ENCODE measurements at regions not wholly inside any gene's neighbourhood (a gene's known extent, or its start where the extent isn't known, plus 50 kb on each side); places are given as distances from the start of the nearest gene placed in this dataset.
"Not testable (repeated sequence)": the region's sequence is repeated elsewhere in the genome, so short reads cannot be mapped to it uniquely, and the experiment has no call there.

DNA sequence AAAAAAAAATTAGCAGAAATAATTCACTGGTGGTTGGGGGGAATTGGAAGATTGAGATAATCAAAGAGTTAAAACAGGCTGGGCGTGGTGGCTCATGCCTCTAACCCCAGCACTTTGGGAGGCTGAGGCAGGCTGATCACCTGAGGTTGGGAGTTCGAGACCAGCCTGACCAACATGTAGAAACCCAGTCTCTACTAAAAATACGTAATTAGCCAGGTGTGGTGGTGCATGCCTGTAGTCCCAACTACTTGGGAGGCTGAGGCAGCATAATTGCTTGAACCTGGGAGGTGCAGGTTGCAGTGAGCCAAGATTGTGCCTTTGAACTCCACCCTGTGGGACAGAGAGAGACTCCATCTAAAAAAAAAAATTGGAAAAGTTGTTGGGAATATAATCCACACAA, 173.2 kb upstream of the TPTE start:
- peaks cover 12% of the 10 kb centered on the region for H3K36me3 Mint-ChIP-seq
- not testable (repeated sequence) for H3K4me1 Mint-ChIP-seq (ENCODE audit: unreplicated experiment); H3K27ac Mint-ChIP-seq; H3K4me3 Mint-ChIP-seq; DNase-seq (ENCODE audit: extremely low spot score, unreplicated experiment); H3K27me3 Mint-ChIP-seq
- H3K9me3 Mint-ChIP-seq = peaks cover 22% of the 10 kb centered on the region

- H3K27me3 Mint-ChIP-seq; H3K4me3 Mint-ChIP-seq; H3K36me3 Mint-ChIP-seq; DNase-seq (ENCODE audit: extremely low spot score, unreplicated experiment); H3K4me1 Mint-ChIP-seq (ENCODE audit: unreplicated experiment); H3K27ac Mint-ChIP-seq: not testable (repeated sequence)
- peaks cover 28% of the 10 kb centered on the region for H3K9me3 Mint-ChIP-seq
Measured at GRCh38 chr21:10354851-10355578, 166.4 kb upstream of the TPTE start.

DNA sequence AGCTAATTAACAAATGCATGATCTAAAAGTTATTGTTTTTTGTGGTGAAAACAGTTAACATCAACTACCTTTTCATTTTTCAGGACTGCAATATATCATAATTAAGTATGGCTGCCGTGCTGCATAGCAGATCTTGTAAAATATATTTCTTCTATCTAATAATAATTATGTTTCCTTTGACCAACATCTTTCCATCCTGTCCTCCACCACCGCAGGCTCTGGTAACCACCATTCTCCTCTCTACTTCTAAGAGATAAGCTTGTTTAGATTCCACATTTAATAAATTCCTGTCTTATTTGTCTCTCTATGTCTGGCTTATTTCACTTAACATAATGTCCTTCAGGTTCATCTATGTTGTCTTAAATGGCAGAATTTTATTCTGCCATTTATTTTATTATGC, 162.3 kb upstream of the TPTE start:
- H3K9me3 Mint-ChIP-seq = peaks cover 27% of the 10 kb centered on the region
- H3K36me3 Mint-ChIP-seq = not testable (repeated sequence)

GRCh38 chr21:10359911-10360310, 161.5 kb upstream of the TPTE start:
- not testable (repeated sequence) for H3K27me3 Mint-ChIP-seq; H3K4me3 Mint-ChIP-seq; DNase-seq (ENCODE audit: extremely low spot score, unreplicated experiment); H3K36me3 Mint-ChIP-seq; H3K4me1 Mint-ChIP-seq (ENCODE audit: unreplicated experiment); H3K27ac Mint-ChIP-seq
- peaks cover 22% of the 10 kb centered on the region for H3K9me3 Mint-ChIP-seq

More for the DNA sequence above, 162.3 kb upstream of the TPTE start:
- not testable (repeated sequence) for H3K27me3 Mint-ChIP-seq; H3K27ac Mint-ChIP-seq; H3K4me3 Mint-ChIP-seq; DNase-seq (ENCODE audit: extremely low spot score, unreplicated experiment); H3K4me1 Mint-ChIP-seq (ENCODE audit: unreplicated experiment)

GRCh38 chr21:10361214-10361736, 160.1 kb upstream of the TPTE start:
- H3K4me1 Mint-ChIP-seq (ENCODE audit: unreplicated experiment); DNase-seq (ENCODE audit: extremely low spot score, unreplicated experiment); H3K36me3 Mint-ChIP-seq; H3K4me3 Mint-ChIP-seq; H3K27me3 Mint-ChIP-seq; H3K27ac Mint-ChIP-seq: not testable (repeated sequence)
- H3K9me3 Mint-ChIP-seq = peaks cover 22% of the 10 kb centered on the region

DNA sequence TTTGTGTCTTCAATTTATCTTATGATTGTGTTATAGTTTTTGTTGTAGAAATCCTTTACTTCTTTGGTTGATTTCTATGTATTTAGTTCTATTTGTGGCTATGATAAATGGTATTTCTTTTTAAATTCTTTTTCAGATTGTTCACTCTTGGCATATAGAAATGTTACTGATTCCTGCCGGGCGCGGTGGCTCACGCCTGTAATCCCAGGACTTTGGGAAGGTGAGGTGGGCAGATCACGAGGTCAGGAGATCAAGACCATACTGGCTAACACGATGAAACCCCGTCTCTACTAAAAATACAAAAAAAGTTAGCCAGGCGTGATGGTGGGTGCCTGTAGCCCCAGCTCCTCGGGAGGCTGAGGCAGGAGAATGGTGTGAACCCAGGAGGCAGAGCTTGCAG, 158.6 kb upstream of the TPTE start:
- not testable (repeated sequence) for H3K27ac Mint-ChIP-seq; H3K4me3 Mint-ChIP-seq; H3K36me3 Mint-ChIP-seq; H3K4me1 Mint-ChIP-seq (ENCODE audit: unreplicated experiment); DNase-seq (ENCODE audit: extremely low spot score, unreplicated experiment); H3K27me3 Mint-ChIP-seq
- peaks cover 22% of the 10 kb centered on the region for H3K9me3 Mint-ChIP-seq

- peaks cover 22% of the 10 kb centered on the region for H3K9me3 Mint-ChIP-seq
- H3K27ac Mint-ChIP-seq = not testable (repeated sequence)
Measured at GRCh38 chr21:10363321-10363720, 158.1 kb upstream of the TPTE start.

DNA sequence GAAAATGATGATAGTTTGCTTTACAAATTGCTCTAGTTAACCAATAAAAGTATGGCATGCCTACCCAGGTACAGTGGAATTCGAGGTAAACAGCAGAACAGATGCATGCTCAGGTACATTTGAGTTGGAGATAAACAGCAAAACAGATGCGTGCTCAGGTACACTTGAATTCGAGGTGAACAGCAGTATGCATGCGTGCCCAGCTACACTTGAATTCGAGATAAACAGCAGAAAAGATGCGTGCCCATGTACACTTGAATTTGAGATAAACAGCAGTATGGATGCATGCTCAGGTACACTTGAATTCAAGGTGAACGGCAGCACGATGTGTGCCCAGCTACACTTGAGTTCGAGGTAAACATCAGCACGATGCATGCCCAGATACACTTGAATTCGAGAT, 155.2 kb upstream of the TPTE start:
- not testable (repeated sequence) for H3K9me3 Mint-ChIP-seq; DNase-seq (ENCODE audit: extremely low spot score, unreplicated experiment); H3K36me3 Mint-ChIP-seq; H3K4me1 Mint-ChIP-seq (ENCODE audit: unreplicated experiment); H3K4me3 Mint-ChIP-seq; H3K27me3 Mint-ChIP-seq; H3K27ac Mint-ChIP-seq

More at GRCh38 chr21:10363321-10363720, 158.1 kb upstream of the TPTE start:
- not testable (repeated sequence) for H3K27me3 Mint-ChIP-seq; H3K4me3 Mint-ChIP-seq; H3K36me3 Mint-ChIP-seq; DNase-seq (ENCODE audit: extremely low spot score, unreplicated experiment); H3K4me1 Mint-ChIP-seq (ENCODE audit: unreplicated experiment)

DNA sequence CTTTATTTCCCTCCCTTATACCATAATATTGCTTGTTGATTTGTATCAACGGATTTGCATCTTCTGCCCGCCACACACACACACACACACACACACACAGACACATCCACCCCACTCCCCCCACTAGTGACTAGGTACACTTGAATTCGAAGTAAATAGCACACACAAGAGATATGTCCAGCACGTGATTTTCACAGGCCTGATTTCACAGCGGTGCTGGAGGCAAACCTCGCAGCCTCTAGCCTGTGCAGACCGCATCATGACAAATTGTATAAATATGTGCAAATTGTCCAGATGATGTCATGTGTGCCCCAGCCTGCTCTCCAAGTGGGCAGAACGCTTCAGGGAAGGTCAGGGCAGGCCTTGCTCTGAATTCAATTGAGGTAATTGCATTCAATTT, 153.8 kb upstream of the TPTE start:
- not testable (repeated sequence) for H3K4me1 Mint-ChIP-seq (ENCODE audit: unreplicated experiment); H3K27ac Mint-ChIP-seq; H3K27me3 Mint-ChIP-seq; H3K36me3 Mint-ChIP-seq; DNase-seq (ENCODE audit: extremely low spot score, unreplicated experiment); H3K4me3 Mint-ChIP-seq; H3K9me3 Mint-ChIP-seq

GRCh38 chr21:10368323-10368798, 153.0 kb upstream of the TPTE start:
- peak; percentile 86 for DNase-seq (ENCODE audit: extremely low spot score, unreplicated experiment)
- not testable (repeated sequence) for H3K27ac Mint-ChIP-seq; H3K36me3 Mint-ChIP-seq; H3K4me1 Mint-ChIP-seq (ENCODE audit: unreplicated experiment); H3K9me3 Mint-ChIP-seq; H3K4me3 Mint-ChIP-seq; H3K27me3 Mint-ChIP-seq

DNA sequence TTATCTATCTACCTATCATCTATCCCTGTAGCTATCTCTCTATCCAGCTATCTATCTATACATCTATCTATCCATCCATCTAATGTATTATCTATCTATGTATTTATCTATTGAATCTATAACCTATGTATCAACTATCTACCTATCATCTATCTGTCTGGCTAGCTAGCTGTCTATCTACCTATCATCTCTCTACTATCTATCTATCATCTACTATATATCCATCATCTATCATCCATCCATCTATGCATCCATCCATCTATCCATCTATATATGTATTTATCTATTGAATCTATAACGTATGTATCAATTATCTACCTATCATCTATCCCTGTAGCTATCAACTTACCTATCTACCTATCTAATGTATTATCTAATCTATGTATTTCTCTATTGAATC, 152.1 kb upstream of the TPTE start:
- H3K27me3 Mint-ChIP-seq = not testable (repeated sequence)

DNA sequence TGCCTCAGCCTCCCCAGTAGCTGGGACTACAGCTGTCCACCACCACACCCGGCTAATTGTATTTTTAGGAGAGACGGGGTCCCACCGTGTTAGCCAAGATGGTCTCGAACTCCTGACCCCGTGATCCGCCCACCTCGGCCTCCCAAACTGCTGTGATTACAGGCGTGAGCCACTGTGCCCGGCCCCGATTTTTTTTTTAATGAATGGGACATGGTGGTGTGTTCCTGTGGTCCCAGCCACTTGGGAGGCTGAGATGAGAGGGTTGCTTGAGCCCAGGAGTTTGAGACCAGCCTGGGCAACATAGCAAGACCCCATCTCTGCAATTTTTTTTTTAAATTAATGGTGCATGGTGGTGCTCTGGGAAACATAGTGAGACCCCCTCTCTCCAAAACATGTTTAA, 143.6 kb upstream of the TPTE start:
- not testable (repeated sequence) for H3K9me3 Mint-ChIP-seq; H3K27me3 Mint-ChIP-seq; H3K4me3 Mint-ChIP-seq; H3K36me3 Mint-ChIP-seq; DNase-seq (ENCODE audit: extremely low spot score, unreplicated experiment); H3K27ac Mint-ChIP-seq; H3K4me1 Mint-ChIP-seq (ENCODE audit: unreplicated experiment)

More for the DNA sequence above, 152.1 kb upstream of the TPTE start:
- DNase-seq (ENCODE audit: extremely low spot score, unreplicated experiment); H3K36me3 Mint-ChIP-seq; H3K27ac Mint-ChIP-seq; H3K9me3 Mint-ChIP-seq; H3K4me1 Mint-ChIP-seq (ENCODE audit: unreplicated experiment); H3K4me3 Mint-ChIP-seq: not testable (repeated sequence)

DNA sequence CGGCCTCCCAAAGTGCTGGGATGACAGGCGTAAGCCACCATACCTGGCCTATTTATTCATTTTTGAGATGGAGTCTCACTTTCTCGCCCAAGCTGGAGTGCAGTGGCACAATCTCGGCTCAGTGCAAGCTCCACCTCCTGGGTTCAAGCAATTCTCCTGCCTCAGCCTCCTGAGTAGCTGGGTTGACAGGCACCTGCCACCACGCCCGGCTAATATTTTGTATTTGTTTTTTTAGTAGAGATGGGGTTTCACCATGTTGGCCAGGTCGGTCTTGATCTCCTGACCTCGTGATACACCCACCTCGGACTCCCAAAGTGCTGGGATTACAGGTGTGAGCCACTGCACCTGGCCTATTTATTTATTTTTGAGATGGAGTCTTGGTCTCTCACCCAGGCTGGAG, 141.6 kb upstream of the TPTE start:
- DNase-seq (ENCODE audit: extremely low spot score, unreplicated experiment); H3K27ac Mint-ChIP-seq; H3K36me3 Mint-ChIP-seq; H3K4me1 Mint-ChIP-seq (ENCODE audit: unreplicated experiment); H3K27me3 Mint-ChIP-seq; H3K4me3 Mint-ChIP-seq; H3K9me3 Mint-ChIP-seq: not testable (repeated sequence)

GRCh38 chr21:10381687-10382060, 139.7 kb upstream of the TPTE start:
- not testable (repeated sequence) for H3K4me3 Mint-ChIP-seq; H3K36me3 Mint-ChIP-seq; H3K9me3 Mint-ChIP-seq; H3K27me3 Mint-ChIP-seq; DNase-seq (ENCODE audit: extremely low spot score, unreplicated experiment); H3K4me1 Mint-ChIP-seq (ENCODE audit: unreplicated experiment); H3K27ac Mint-ChIP-seq

Measured in type B pancreatic cell (in vitro differentiated cells).